GM20000 (cell line): ENCODE measurements at regions not wholly inside any gene's neighbourhood (a gene's known extent, or its start where the extent isn't known, plus 50 kb on each side); places are given as distances from the start of the nearest gene placed in this dataset.

ENCODE experiments used
- DNase-seq: peaks from one replicate; pipeline ENCODE4 v3.0.0; 2012; ENCODE audit warnings: low spot score
- CTCF ChIP-seq: IDR thresholded peaks from 2 replicates; pipeline ENCODE4 v1.5.1; 2012; ENCODE audit warnings: mild to moderate bottlenecking, control low read depth; ENCODE audit errors: extremely low read depth, missing control alignments

DNA sequence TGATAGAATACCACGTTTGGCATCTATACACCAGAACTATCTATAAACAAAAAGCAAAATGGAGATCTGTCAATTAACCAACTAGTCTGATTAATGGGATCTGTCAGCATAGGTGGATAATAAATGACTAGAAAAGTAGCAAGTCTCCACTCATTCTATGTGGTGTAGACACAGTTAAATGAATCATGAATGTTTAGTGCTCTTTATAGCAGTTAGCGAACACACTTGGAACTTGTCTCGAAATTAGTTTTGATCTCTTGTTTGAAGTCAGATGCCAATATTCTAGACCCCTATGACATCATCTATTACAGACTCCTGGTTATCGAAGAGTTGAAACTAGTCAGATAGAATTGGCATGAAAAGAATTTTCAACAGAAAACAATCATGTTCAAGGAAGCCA, 259.7 kb downstream of the AHR start:
- TF ChIP-seq CTCF = no peak
- DNase-seq = no peak

- DNase-seq = no peak
- no peak for TF ChIP-seq CTCF
These were observed 260.3 kb downstream of the AHR start for GRCh38 chr7:17558558-17559332.

DNA sequence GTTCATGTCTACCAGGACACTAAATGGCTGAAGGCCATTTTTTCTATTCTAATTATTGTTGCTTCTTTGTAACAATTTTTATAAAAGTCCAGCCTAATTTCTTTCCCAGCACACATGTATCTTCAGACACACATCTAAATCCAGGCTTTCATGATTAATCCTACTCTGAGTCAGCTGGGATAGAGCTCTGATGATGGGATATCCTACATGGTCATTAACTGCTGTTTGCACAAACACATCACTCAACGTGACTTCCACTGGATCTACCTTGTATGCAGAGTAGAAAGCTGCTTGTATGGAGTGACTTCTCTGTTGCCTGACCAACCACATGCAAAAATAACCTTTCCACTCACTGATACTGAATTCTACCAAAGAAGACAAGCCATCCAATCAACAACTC, 260.9 kb downstream of the AHR start:
- DNase-seq = no peak
- TF ChIP-seq CTCF = no peak

GRCh38 chr7:17560516-17560915, 262.1 kb downstream of the AHR start:
- TF ChIP-seq CTCF = no peak
- DNase-seq = no peak

- DNase-seq = no peak
- TF ChIP-seq CTCF = no peak
These were observed 262.5 kb downstream of the AHR start for GRCh38 chr7:17560966-17561365.

GRCh38 chr7:17564678-17565212, 266.3 kb downstream of the AHR start:
- TF ChIP-seq CTCF = no peak
- no peak for DNase-seq

DNA sequence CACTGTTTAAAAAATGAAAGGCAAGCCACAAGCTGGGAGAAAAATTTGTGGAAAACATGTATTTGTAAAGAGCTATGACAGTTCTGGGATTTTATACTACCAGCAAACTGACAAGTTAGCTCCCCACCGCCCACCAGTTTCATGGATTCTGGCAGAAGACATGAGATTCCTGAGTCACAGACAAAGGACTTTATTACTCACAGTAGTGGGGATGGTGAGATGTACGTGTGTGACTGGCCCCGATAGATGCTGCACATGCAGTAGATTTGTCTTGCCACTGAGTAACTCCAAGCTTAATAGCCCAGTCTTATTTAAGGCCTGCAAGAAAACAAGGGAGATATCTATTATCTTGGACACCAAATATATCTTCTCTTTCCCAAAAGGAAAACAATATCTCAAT, 281.7 kb downstream of the AHR start:
- DNase-seq = no peak
- TF ChIP-seq CTCF = no peak
